ENCODE measurements at regions not wholly inside any gene's neighbourhood (a gene's known extent, or its start where the extent isn't known, plus 50 kb on each side); places are given as distances from the start of the nearest gene placed in this dataset.

DNA sequence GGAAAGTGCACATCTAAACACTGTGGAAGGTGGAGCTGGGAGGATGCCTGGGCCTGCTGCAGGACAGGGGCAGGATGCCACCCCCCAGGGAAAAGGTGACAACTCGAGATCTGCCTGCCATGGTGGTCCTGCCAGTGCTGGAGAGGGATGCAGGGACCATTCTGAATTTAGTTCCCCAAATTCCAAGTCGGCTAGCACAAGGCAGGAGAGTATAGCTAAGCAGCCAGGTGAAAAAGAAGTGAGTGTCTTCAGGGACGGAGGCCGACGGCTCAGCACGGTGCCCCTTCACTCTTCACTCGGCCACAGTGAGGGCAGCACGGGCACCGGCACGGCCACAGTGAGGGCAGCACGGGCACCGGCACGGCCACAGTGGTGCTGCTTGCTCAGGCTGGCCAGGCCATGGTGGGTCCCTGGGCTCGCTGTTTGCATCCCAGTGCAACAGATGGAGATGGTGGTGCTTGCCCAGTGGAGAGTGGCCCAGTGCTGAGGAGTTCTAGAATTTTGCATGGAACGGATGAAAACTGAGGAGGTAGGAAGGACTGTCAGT lies 161.3 kb upstream of the SHH start:
- DNase-seq (ENCODE audit: low read depth in 2 of 2), result no peak

DNA sequence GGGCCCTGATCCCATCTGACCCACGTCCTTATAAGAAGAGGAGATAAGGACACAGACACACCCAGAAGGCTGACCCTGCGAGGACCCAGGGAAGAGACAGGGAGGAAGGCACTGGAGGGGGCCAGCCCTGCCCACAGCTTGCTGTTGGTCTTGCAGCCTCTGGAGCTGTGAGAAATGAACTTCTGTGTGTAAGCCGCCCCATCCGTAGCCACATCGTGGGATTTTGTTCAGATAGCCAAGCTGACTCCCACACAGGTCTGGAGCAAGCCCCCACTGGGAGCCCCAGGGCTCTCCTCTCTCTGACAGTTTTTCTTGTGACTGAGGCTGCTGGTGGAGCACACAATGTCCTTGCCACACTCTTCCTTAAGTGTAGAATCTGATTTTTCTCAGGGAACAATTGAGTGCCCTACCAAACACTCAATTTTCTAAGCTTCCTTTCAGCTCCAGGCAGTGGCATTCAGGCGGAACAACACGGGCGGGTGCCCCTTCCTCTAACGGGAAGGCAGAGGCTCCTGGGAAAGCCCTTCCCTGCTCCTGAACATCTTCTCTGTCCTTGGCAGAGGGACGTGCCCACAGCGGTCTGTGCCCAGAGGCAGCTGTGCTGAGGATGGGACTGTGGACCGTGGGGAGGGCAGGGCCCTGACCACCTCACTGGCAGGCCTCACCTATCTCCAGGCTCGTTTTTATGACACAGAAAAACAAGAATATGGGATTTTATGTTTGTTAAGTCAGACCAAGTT lies 160.6 kb upstream of the SHH start:
- no peak for DNase-seq (ENCODE audit: low read depth in 2 of 2)

- no peak for DNase-seq (ENCODE audit: low read depth in 2 of 2)
Observed at GRCh38 chr7:155972247-155972646, 160.0 kb upstream of the SHH start.

GRCh38 chr7:155971180-155971770 lies 159.0 kb upstream of the SHH start:
- DNase-seq (ENCODE audit: low read depth in 2 of 2), result no peak

- no peak for DNase-seq (ENCODE audit: low read depth in 2 of 2)
Observed at GRCh38 chr7:155969192-155969929, 157.1 kb upstream of the SHH start.

DNA sequence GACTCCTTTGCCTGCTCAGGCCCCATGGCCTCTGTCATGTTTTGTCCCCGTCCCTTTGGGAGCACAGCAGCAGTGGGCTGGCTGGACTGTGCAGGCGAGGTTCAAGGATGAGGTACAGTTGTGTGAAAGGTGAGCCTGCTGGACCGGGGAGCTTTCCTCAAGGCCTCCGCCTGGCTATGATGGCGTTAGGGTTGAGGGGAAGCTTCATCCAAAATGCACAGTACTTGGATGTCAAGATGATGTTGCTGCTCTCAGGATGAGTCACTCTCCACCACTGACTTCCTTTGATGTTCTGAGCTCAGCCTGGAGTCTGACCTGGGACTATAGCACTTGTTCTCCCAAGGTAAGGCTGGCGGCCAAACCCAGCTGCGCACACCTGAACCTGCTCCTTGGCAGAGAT lies 152.7 kb upstream of the SHH start:
- DNase-seq (ENCODE audit: low read depth in 2 of 2), result no peak

GRCh38 chr7:155964543-155964942 lies 152.3 kb upstream of the SHH start:
- DNase-seq (ENCODE audit: low read depth in 2 of 2), result no peak

GRCh38 chr7:155963771-155964195 lies 151.5 kb upstream of the SHH start:
- DNase-seq (ENCODE audit: low read depth in 2 of 2), result no peak

DNA sequence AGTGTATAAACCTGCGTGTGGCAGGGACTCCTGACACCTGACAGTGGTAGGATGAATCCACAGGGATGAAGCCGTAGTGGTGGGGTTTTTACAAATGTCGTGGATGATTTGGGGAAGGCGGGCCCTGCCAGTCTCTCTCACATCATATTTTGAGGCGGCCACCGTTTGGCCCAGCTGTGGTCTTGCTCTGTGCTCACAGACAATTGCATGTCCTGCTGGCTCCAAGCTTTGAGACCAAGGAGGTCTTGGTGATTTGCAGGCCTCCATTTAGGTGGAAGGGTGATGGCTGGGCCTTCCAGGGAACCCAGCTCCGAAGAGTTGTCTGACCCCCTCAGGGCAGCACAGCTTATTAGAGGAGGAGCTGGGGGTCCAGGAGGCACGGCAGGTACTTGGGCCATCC lies 151.1 kb upstream of the SHH start:
- no peak for DNase-seq (ENCODE audit: low read depth in 2 of 2)

- no peak for DNase-seq (ENCODE audit: low read depth in 2 of 2)
Observed at GRCh38 chr7:155962968-155963300, 150.7 kb upstream of the SHH start.

- peak in 1 of 2 donors; percentile 19 for DNase-seq (ENCODE audit: low read depth in 2 of 2)
Observed at GRCh38 chr7:155962191-155962967, 150.1 kb upstream of the SHH start.

DNA sequence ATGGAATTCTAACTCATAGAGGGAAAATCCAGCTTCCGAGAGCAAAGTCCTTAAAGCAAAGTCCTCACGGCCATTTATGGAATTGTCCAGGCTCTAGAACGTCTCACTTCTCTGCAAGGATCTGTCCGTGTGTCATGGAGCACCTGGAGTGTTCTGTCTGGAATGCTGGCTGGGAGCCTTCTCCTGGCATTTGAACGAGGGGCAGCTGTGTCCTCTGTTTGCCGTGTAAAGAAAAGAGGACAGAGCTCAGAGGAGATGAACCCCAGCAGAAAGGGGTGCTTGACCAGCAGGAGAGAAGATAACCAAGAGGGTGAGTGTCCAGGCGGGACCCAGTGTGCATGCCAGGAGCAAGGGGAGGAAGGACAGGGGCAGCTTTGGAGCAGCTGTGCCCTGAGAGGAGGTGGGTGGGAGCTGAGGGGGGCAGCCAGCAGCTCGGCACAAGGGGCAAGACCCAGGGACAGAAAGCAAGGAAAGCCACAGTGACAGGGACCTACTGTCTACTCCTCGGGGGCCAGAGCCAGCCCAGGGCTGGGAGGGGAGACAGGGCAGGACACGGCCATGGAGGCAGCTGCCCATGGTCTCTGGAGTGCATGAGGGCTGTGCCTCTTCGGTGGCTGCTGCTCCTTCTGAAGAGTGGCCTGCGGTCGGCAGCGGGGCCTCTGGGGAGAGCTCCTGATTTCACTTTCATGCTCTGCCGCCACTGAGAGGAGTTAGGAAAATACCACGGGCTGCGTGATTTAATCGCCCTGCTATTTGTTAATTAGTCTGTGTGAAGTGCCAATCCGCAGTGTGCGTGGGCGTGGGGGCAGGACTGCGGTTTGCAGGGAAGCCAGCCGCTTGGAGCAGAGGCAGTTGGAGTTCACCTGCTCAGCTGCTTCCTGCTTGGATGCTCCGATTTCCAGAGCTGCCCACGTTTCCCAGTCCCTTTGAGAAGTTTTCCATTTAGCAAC lies 149.3 kb upstream of the SHH start:
- peak in 1 of 2 donors; percentile 29 for DNase-seq (ENCODE audit: low read depth in 2 of 2)

DNA sequence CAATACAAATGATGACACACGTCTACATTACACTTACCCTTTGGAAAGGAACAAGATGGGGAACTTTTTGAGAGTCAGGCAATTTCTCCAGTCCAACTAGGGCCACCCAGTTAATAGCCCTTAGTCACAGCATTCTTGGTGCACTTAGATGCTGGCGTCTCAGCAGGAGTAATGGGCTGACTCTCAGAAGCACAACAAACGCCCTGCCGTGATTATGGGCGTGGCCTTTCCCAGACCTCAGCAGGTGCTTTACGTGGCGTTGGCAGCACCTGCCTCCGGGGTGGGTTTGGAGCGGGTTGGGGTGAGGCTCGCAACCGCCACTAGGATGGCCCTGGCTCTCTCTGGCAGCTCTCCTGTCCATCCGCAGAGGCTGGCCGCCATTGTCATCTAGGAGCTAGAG lies 147.6 kb upstream of the SHH start:
- no peak for DNase-seq (ENCODE audit: low read depth in 2 of 2)

DNA sequence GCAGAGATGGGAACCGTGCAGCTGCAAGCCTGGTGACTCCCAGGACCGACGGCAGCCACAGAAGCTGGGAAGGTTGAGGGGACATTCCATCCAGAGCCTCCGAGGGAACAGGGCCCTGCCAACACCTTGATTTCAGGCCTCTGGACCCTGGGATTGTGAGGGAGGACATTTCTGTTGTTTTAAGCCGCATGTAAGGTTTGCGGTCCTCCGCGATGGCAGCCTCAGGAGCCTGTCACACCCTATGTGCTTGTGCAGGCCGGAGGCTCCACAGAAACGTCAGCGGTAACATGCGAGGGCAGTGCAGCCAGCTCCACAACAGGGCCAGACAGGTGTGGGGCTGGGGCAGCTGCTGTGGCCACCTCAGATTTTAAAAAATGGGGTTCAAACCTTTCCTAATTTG lies 144.7 kb upstream of the SHH start:
- DNase-seq (ENCODE audit: low read depth in 2 of 2), result no peak

- DNase-seq (ENCODE audit: low read depth in 2 of 2), result no peak
Observed at GRCh38 chr7:155955367-155955635, 143.0 kb upstream of the SHH start.

DNA sequence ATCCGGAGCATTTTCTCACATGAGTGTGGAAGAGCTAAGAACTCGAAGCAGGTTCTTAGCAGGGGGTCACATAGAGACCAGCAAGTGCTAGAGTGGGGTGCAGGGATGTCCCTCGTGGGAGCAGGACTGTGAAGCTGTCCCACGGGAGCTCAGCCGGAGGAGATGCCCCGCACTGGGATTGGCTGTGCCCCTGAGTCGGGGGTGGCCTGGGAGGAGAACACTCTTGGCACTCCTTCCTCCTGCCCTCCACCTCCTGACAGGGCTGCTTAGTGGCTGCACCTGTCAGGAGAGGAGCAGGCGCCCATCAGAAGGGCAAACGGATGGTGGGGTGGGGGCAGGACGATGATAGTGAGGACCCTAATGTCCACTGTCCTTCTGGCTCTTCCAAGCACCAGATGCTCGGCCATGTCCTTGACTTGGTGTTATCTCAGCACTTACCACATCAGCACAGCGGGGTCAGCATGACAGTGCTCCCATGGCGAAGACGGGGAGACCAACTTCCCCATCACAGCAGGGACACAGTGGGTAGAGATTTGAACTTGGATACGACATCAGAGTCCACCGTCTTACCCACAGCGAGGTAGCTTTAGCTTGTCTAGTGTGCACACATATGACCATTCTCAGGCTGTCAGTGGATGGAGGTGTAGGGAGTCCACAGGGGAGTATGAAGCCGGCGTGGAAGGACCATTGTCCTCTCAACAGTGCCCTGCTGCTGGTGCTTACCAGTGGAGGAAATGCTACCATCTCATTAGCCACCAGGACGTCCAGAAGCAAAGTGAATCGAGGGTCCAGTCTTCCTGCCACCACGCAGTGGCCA lies 142.5 kb upstream of the SHH start:
- no peak for DNase-seq (ENCODE audit: low read depth in 2 of 2)

DNA sequence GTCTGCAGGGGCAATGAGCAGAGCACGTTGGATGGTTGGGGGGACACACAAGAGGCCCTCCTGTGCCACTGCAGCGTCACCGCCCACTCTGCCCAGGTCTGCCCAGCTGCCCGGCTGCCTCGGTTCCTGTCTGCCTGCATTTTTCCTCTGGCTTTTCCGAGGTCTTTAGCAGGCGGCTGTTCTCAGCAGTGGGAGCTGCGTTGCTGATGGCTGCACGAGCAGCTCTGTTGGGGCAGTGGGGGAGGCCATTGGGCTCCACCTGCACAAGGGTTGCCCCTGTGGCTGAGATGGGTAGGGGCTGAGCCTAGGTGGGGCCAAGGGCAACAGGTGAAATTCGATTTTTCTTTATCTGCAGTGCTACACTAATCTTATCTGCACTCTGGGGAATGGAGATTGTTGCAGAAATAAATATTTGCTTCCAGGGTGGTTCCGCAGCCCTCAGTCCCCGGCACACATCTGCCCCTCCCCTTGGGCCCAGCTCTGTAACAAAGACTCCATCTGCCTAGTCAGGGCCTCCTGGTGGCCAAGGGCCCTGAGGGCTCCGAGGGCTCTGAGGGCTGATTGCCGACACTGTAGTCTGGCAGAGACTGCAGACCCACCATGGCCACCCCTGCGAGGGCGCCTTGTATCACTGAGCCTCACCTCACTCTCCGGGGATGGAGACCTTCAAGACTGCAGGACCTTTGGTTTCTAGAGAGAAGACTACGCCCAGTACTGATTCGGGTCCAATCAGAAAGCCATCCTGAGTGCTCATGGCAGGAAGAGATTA lies 141.7 kb upstream of the SHH start:
- no peak for DNase-seq (ENCODE audit: low read depth in 2 of 2)

GRCh38 chr7:155953501-155953778 lies 141.2 kb upstream of the SHH start:
- no peak for DNase-seq (ENCODE audit: low read depth in 2 of 2)

GRCh38 chr7:155951554-155952158 lies 139.4 kb upstream of the SHH start:
- DNase-seq (ENCODE audit: low read depth in 2 of 2), result no peak
